A549 (cell line): ENCODE measurements at regions not wholly inside any gene's neighbourhood (a gene's known extent, or its start where the extent isn't known, plus 50 kb on each side); places are given as distances from the start of the nearest gene placed in this dataset.

Experiments
- ATAC-seq, 2 experiments: fragments of 200-7000 bp in 1 of 2; fragments of >200 bp in 1 of 2; cut with Nextera tagmentation in 1 of 2; cut with Tn5 transposase in 1 of 2; 3 replicates each; pipeline versions ENCODE4 v1.8.0 to v1.9.1; 2018 to 2020; ENCODE audit warnings: mild to moderate bottlenecking in 1 of 2, moderate library complexity in 1 of 2
- CTCF ChIA-PET: fragments of 300-600 bp; sonication (Branson Sonifier 250); formaldehyde crosslinking; extraction: SDS; loops from one replicate; lab custom pipeline; 2021; ENCODE audit warnings: antibody characterized with exemption, inconsistent platforms; lab: Yijun Ruan, JAX
- POLR2A ChIA-PET: fragments of 350-600 bp; formaldehyde crosslinking; extraction: SDS; loops from one replicate; lab custom pipeline; 2021; ENCODE audit warnings: antibody characterized with exemption, inconsistent platforms; lab: Yijun Ruan, JAX
- DNase-seq, 2 experiments: peaks; one replicate each; pipeline versions ENCODE4 v3.0.0 to v3.0.0-alpha.2; 2011 to 2016; ENCODE audit warnings: low read depth in 1 of 2, low spot score in 1 of 2
- FAIRE-seq: peaks from 2 replicates; lab custom pipeline; 2011; peaks lifted over from hg19 to GRCh38; lab: Jason Lieb, UNC
- H3K27ac ChIP-seq, 2 experiments: fragments of >200 bp; sonication (Bioruptor Twin); formaldehyde crosslinking; 3 replicates each; pipeline ENCODE4 v1.5.1; 2016 to 2017
- H3K4me1 ChIP-seq: fragments of >200 bp; sonication (Bioruptor Twin); formaldehyde crosslinking; 3 replicates; pipeline ENCODE4 v1.6.1; 2016
- H3K4me2 ChIP-seq: fragments of >200 bp; sonication (Bioruptor Twin); formaldehyde crosslinking; 3 replicates; pipeline ENCODE4 v1.6.1; 2016
- H3K4me3 ChIP-seq: fragments of >200 bp; sonication (Bioruptor Twin); formaldehyde crosslinking; 3 replicates; pipeline ENCODE4 v1.5.1; 2016
- H3K9me3 ChIP-seq: fragments of >200 bp; sonication (Bioruptor Twin); formaldehyde crosslinking; 3 replicates; pipeline ENCODE4 v1.6.1; 2016
- ATOH8 ChIP-seq: fragments of 250-450 bp; sonication (Bioruptor Pico); IDR thresholded peaks from 2 replicates; pipeline ENCODE4 v1.5.0; 2020; ENCODE audit warnings: low read depth, mild to moderate bottlenecking, moderate library complexity
- BHLHE40 ChIP-seq: IDR thresholded peaks from 2 replicates; pipeline ENCODE4 v1.6.1; 2012; ENCODE audit warnings: low read depth, low read length, inconsistent platforms
- CHD4 ChIP-seq: fragments of 200-600 bp; sonication (generic); IDR thresholded peaks from 2 replicates; pipeline ENCODE4 v1.6.1; 2016; ENCODE audit warnings: antibody characterized with exemption, mild to moderate bottlenecking, borderline replicate concordance
- CTCF ChIP-seq: fragments of >200 bp; sonication (Bioruptor Twin); formaldehyde crosslinking; IDR thresholded peaks from 3 replicates; pipeline ENCODE4 v1.5.1; 2016
- EHF ChIP-seq: fragments of 250-450 bp; sonication (Bioruptor Pico); IDR thresholded peaks from 2 replicates; pipeline ENCODE4 v1.5.0; 2020; ENCODE audit warnings: mild to moderate bottlenecking
- EP300 ChIP-seq, 2 experiments: fragments of >200 bp; sonication (Bioruptor Twin); formaldehyde crosslinking; IDR thresholded peaks; 2 replicates in 1 of 2; 3 replicates in 1 of 2; pipeline ENCODE4 v1.6.1; 2016 to 2017
- FOXS1 ChIP-seq: fragments of 250-450 bp; sonication (Bioruptor Pico); IDR thresholded peaks from 2 replicates; pipeline ENCODE4 v1.5.0; 2020; ENCODE audit warnings: mild to moderate bottlenecking, moderate library complexity
- HDAC2 ChIP-seq: fragments of 200-600 bp; sonication (generic); IDR thresholded peaks from 2 replicates; pipeline ENCODE4 v1.6.1; 2016
- HES2 ChIP-seq: fragments of >200 bp; sonication (Bioruptor Twin); formaldehyde crosslinking; IDR thresholded peaks from 2 replicates; pipeline ENCODE4 v1.6.1; 2016
- HOXB5 ChIP-seq: fragments of 250-450 bp; sonication (Bioruptor Pico); IDR thresholded peaks from 2 replicates; pipeline ENCODE4 v1.5.0; 2020; ENCODE audit warnings: mild to moderate bottlenecking, moderate library complexity
- JUN ChIP-seq, 2 experiments: fragments of >200 bp; sonication (Bioruptor Twin); formaldehyde crosslinking; IDR thresholded peaks; 2 replicates in 1 of 2; 3 replicates in 1 of 2; pipeline ENCODE4 v1.6.1; 2016 to 2017
- MAFK ChIP-seq: fragments of 450-650 bp; IDR thresholded peaks from 2 replicates; pipeline ENCODE4 v1.6.1; 2014; ENCODE audit not compliant: partially characterized antibody
- MYC ChIP-seq: IDR thresholded peaks from 2 replicates; pipeline ENCODE4 v1.6.1; 2012; ENCODE audit warnings: mild to moderate bottlenecking, inconsistent platforms, low read length, improper control_type of control experiment, borderline replicate concordance
- NFE2L2 ChIP-seq: fragments of 150-350 bp; conservative IDR thresholded peaks from 2 replicates; pipeline ENCODE4 v1.6.1; 2014; ENCODE audit warnings: low read length
- NR3C1 ChIP-seq: fragments of >200 bp; sonication (Bioruptor Twin); formaldehyde crosslinking; IDR thresholded peaks from 3 replicates; pipeline ENCODE4 v1.6.1; 2017
- RARB ChIP-seq: fragments of 250-450 bp; sonication (Bioruptor Pico); IDR thresholded peaks from 2 replicates; pipeline ENCODE4 v1.8.0; 2021; ENCODE audit warnings: mild to moderate bottlenecking, moderate library complexity
- RCOR1 ChIP-seq: fragments of 150-350 bp; IDR thresholded peaks from 2 replicates; pipeline ENCODE4 v1.6.1; 2014; ENCODE audit warnings: antibody characterized with exemption, low read length, low read depth
- REST ChIP-seq: fragments of 200-600 bp; sonication (generic); IDR thresholded peaks from 2 replicates; pipeline ENCODE4 v1.6.1; 2016; ENCODE audit warnings: antibody characterized with exemption, mild to moderate bottlenecking, moderate library complexity
- TFCP2L1 ChIP-seq: fragments of 250-450 bp; sonication (Bioruptor Pico); IDR thresholded peaks from 2 replicates; pipeline ENCODE4 v1.5.0; 2021; ENCODE audit warnings: mild to moderate bottlenecking
- ZFP36 ChIP-seq: fragments of 450-650 bp; IDR thresholded peaks from 2 replicates; pipeline ENCODE4 v1.6.1; 2014; ENCODE audit warnings: borderline replicate concordance; ENCODE audit not compliant: partially characterized antibody
- ZSCAN20 ChIP-seq: fragments of 250-450 bp; sonication (Bioruptor Pico); IDR thresholded peaks from 2 replicates; pipeline ENCODE4 v1.8.0; 2022; ENCODE audit warnings: mild to moderate bottlenecking, moderate library complexity
- WGBS: methylation state at CpG from one replicate; pipeline ENCODE4 v1.1.6; 2017; ENCODE audit errors: missing lambda C conversion rate; 5-methylcytosine and 5-hydroxymethylcytosine counted together
- TF ChIP-seq, protein P1 (sequence below): fragments of >200 bp; sonication (Bioruptor Twin); formaldehyde crosslinking; IDR thresholded peaks from 3 replicates; pipeline ENCODE4 v1.6.1; 2016

GRCh38 chr4:95957054-95957453, 117.2 kb downstream of the PDHA2 start:
- CTCF ChIA-PET: no interaction called here
- Histone ChIP-seq H3K27ac (no peak overlapping the region), H3K4me3 (no peak overlapping the region), H3K4me2 (no peak overlapping the region), H3K9me3 (no peaks in the 10 kb centered on the region), H3K4me1 (no peaks in the 10 kb centered on the region)
- DNase-seq (no peak), ATAC-seq (no peak), FAIRE-seq (no peak)
- POLR2A ChIA-PET: no interaction called here
- WGBS: 14% methylated on average over 4 of the region's 4 CpGs
- no peak for TF ChIP-seq HDAC2
- no peak for TF ChIP-seq EP300 (IDR thresholded peaks at IDR 0.05)
- TF ChIP-seq REST: no peak
- TF ChIP-seq ATOH8 (CRISPR knock-in tag): no peak
- no peak for TF ChIP-seq ZSCAN20 (CRISPR knock-in tag)
- no peak for TF ChIP-seq CTCF
- TF ChIP-seq, protein P1, sequence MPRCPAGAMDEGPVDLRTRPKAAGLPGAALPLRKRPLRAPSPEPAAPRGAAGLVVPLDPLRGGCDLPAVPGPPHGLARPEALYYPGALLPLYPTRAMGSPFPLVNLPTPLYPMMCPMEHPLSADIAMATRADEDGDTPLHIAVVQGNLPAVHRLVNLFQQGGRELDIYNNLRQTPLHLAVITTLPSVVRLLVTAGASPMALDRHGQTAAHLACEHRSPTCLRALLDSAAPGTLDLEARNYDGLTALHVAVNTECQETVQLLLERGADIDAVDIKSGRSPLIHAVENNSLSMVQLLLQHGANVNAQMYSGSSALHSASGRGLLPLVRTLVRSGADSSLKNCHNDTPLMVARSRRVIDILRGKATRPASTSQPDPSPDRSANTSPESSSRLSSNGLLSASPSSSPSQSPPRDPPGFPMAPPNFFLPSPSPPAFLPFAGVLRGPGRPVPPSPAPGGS: no peak
- TF ChIP-seq HES2: no peak
- TF ChIP-seq ZFP36: no peak
- TF ChIP-seq TFCP2L1: no peak
- no peak for TF ChIP-seq NR3C1
- TF ChIP-seq JUN (IDR thresholded peaks at IDR 0.05): no peak
- no peak for TF ChIP-seq HOXB5
- TF ChIP-seq MYC: no peak
- no peak for TF ChIP-seq RCOR1
- no peak for TF ChIP-seq CHD4
- TF ChIP-seq RARB: no peak
- TF ChIP-seq BHLHE40: no peak
- TF ChIP-seq EHF (CRISPR knock-in tag): no peak
- TF ChIP-seq FOXS1 (CRISPR knock-in tag): no peak

DNA sequence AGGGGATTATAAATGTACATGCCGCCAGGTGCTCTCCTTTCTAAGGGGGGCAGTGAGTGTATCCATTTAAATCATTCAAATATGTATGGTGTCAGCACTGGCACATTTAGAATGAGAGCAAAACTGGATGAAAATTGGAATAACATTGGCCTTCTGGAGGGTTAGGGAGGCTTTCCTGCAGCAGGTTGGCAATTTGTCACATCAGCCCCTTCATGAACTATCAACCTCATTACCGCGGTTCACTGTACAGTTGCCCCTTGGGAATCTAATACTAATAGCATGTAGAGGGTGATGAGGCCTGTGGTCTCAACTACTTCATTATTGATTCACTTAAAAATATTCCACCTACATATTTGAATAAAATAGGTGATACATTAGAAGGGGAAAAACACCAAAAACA, 117.9 kb downstream of the PDHA2 start:
- H3K9me3 ChIP-seq: no peaks in the 10 kb centered on the region
- H3K4me1 ChIP-seq: no peaks in the 10 kb centered on the region
- H3K4me3 ChIP-seq: no peak overlapping the region
- no peak for ATAC-seq
- no peak for DNase-seq
- no peak for TF ChIP-seq MAFK
- TF ChIP-seq, protein P1: no peak
- TF ChIP-seq NFE2L2: no peak
- ChIA-PET CTCF (no interaction called here), POLR2A (no interaction called here)
- 92% methylated on average over 3 of the region's 3 CpGs for WGBS
- FAIRE-seq: no peak
- no peak overlapping the region for H3K27ac ChIP-seq
- H3K4me2 ChIP-seq: no peak overlapping the region
